GM19452 (cell line): ENCODE measurements at regions not wholly inside any gene's neighbourhood (a gene's known extent, or its start where the extent isn't known, plus 50 kb on each side); places are given as distances from the start of the nearest gene placed in this dataset.

Source experiments
- ATAC-seq: cut with Tn5 transposase; IDR thresholded peaks from one replicate; pipeline ENCODE4 v1.9.1; 2021; ENCODE audit not compliant: unreplicated experiment

DNA sequence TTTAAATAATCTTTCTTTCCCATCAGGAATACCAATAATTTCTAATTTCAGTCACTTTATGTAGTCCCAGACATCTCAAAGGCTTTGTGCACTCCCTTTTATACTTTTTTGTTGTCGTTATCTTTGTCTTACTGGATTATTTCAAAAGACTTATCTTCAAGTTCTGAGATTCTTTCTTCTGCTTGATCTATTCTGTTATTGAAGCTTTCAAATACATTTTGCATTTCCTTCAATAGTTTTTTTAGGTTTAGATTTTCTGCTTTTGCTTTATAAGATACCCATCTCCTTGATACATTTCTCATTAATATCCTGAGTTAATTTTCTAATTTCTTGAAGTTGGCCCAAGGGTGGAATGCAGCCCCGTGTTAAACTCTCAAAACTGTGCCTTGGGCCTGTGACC lies 432.4 kb downstream of the RIT2 start:
- ATAC-seq = no peak

DNA sequence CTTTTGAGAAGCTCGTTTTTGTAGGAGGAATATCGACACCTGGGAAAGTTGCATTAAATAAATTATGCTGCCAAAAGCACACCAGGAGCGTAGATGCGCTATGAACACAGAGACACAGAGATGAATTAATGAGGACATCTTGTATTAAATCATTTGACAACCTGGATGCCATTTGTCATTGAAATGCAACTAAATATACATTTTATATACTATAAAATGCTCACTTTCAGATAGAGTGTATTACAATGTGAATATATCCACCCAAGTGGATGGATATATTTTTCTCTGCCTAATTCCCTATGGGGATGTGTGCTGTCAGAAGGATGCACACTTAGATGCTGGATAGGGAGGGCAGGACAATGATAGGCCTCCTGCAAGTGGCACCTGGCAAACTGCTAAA lies 426.2 kb downstream of the RIT2 start:
- no peak for ATAC-seq
